Caco-2 (cell line): ENCODE measurements at regions not wholly inside any gene's neighbourhood (a gene's known extent, or its start where the extent isn't known, plus 50 kb on each side); places are given as distances from the start of the nearest gene placed in this dataset.

ENCODE experiments used
- BruUV-seq: library from RNA; stranded (reverse); fragments of 400-500 nt; replicated peaks from 2 replicates; lab custom pipeline; 2021; lab: Mats Ljungman, UMichigan
- CTCF ChIA-PET: fragments of 300-600 bp; sonication (Branson Sonifier 250); formaldehyde crosslinking; loops from one replicate; lab custom pipeline; 2022; ENCODE audit warnings: antibody characterized with exemption; lab: Charles Lee
- POLR2A ChIA-PET: fragments of 300-600 bp; sonication (Branson Sonifier 250); formaldehyde crosslinking; loops from one replicate; lab custom pipeline; 2022; ENCODE audit warnings: antibody characterized with exemption; lab: Charles Lee
- DNase-seq, 2 experiments: peaks; one replicate each; pipeline versions ENCODE4 v3.0.0 to v3.0.0-alpha.2; 2020 to 2022
- H3K27me3 ChIP-seq: replicated peaks from 2 replicates; pipeline ENCODE4 v1.6.0; 2011; ENCODE audit warnings: low read length; ENCODE audit not compliant: control insufficient read depth, insufficient read depth
- H3K36me3 ChIP-seq: 2 replicates; pipeline ENCODE4 v1.5.1; 2011; ENCODE audit warnings: low read length; ENCODE audit not compliant: control insufficient read depth, insufficient read depth
- H3K4me1 ChIP-seq: fragments of 250-450 bp; sonication (Bioruptor Pico); 2 replicates; pipeline ENCODE4 v1.5.1; 2020; ENCODE audit warnings: mild to moderate bottlenecking
- H3K4me3 ChIP-seq: 2 replicates; pipeline ENCODE4 v1.5.1; 2011; ENCODE audit warnings: low read depth, mild to moderate bottlenecking, control low read depth, low read length
- H3K9me3 ChIP-seq: fragments of 250-450 bp; sonication (Bioruptor Pico); 2 replicates; pipeline ENCODE4 v1.5.1; 2020; ENCODE audit warnings: mild to moderate bottlenecking, moderate library complexity
- H3K27ac Mint-ChIP-seq: one replicate; pipeline ENCODE4 v1.8.0; 2022; ENCODE audit warnings: mixed read lengths; ENCODE audit not compliant: unreplicated experiment
- H3K27me3 Mint-ChIP-seq: one replicate; pipeline ENCODE4 v1.8.0; 2022; ENCODE audit warnings: mixed read lengths; ENCODE audit not compliant: insufficient read depth, unreplicated experiment
- H3K36me3 Mint-ChIP-seq: one replicate; pipeline ENCODE4 v1.8.0; 2022; ENCODE audit warnings: mild to moderate bottlenecking, mixed read lengths; ENCODE audit not compliant: insufficient read depth, unreplicated experiment
- H3K4me1 Mint-ChIP-seq: one replicate; pipeline ENCODE4 v1.8.0; 2022; ENCODE audit warnings: low read depth, mixed read lengths; ENCODE audit not compliant: unreplicated experiment
- H3K4me3 Mint-ChIP-seq: one replicate; pipeline ENCODE4 v1.8.0; 2022; ENCODE audit warnings: mild to moderate bottlenecking, moderate library complexity, mixed read lengths; ENCODE audit not compliant: unreplicated experiment
- H3K9me3 Mint-ChIP-seq: one replicate; pipeline ENCODE4 v1.8.0; 2022; ENCODE audit warnings: mixed read lengths; ENCODE audit not compliant: unreplicated experiment
- CTCF ChIP-seq, 2 experiments: fragments of 200-600 bp in 1 of 2; IDR thresholded peaks; 1 replicate in 1 of 2; 2 replicates in 1 of 2; pipeline versions ENCODE4 v1.5.1 to v1.8.0; 2011 to 2022; ENCODE audit warnings: antibody characterized with exemption in 1 of 2, control low read depth in 1 of 2, inconsistent platforms in 1 of 2, low read depth in 1 of 2, low read length in 1 of 2, mild to moderate bottlenecking in 1 of 2, moderate library complexity in 1 of 2; ENCODE audit not compliant: insufficient read depth in 1 of 2, severe bottlenecking in 1 of 2, unreplicated experiment in 1 of 2
- intact Hi-C: fragments of 100-400 bp; cut with micrococcal nuclease; formaldehyde crosslinking; loops from one replicate; pipeline ENCODE4 v1.10.0; 2022; ENCODE audit not compliant: unreplicated experiment

DNA sequence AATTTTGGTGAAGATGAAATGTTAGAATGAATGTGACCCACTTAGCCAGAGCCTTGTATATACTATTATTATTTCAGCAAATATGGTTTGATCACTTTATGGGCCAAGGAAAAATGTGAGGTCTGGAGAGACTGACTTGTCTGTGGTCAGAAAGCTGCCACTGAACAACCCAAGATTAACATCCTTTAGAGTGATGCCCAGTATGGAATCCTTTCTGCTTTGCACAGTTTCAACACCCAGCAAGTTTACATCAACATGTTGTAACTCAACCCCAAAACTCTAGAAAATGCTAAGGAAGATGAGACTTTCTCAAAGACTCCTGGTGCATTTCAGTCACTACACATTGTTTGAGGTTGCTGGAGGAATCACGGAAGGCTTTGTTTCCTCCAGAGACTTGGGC is 107.7 kb downstream of the SNX19 start:
- ChIA-PET POLR2A (no interaction called here), CTCF (no interaction called here)
- intact Hi-C loops, result no loop called here
- Histone ChIP-seq H3K4me3 (no peak overlapping the region), H3K36me3 (no peaks in the 10 kb centered on the region), H3K9me3 (no peaks in the 10 kb centered on the region), H3K27me3 (no peaks in the 10 kb centered on the region), H3K4me1 (no peaks in the 10 kb centered on the region)
- BruUV-seq, result no TSS peak
- no peak overlapping the region for H3K27ac Mint-ChIP-seq
- no peak overlapping the region for H3K4me3 Mint-ChIP-seq
- peaks cover 6% of the 10 kb centered on the region for H3K27me3 Mint-ChIP-seq
- no peaks in the 10 kb centered on the region for H3K9me3 Mint-ChIP-seq
- TF ChIP-seq CTCF (IDR thresholded peaks at IDR 0.05; ENCODE audit: insufficient read depth in 1 of 2, low read depth in 1 of 2, low read length in 1 of 2, severe bottlenecking in 1 of 2, unreplicated experiment in 1 of 2), result no peak
- no peaks in the 10 kb centered on the region for H3K36me3 Mint-ChIP-seq
- DNase-seq, result no peak
- no peaks in the 10 kb centered on the region for H3K4me1 Mint-ChIP-seq

DNA sequence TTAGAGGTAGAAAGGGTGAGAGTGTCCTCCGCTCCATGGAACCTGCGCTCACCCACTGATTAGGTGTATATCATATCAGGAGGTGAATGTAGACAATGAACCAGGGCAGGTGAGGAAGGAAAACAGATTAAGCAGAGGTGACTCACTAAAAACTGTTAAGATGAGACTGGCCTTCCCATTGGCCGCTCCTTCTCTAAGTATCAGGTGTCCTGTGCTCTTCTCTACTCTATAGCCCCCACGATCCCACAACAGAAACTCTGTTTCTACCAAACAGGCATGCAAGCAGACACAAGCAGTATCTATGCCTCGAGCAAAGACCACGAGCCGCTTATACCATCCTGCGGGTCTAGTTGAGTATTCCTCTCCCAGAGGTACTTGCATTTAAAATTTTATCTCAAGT is 103.1 kb downstream of the SNX19 start:
- no peaks in the 10 kb centered on the region for H3K27me3 ChIP-seq
- Mint-ChIP-seq H3K9me3 (no peaks in the 10 kb centered on the region), H3K36me3 (no peaks in the 10 kb centered on the region), H3K4me1 (peaks cover 23% of the 10 kb centered on the region), H3K4me3 (no peak overlapping the region), H3K27ac (no peak overlapping the region), H3K27me3 (peaks cover 6% of the 10 kb centered on the region)
- no peaks in the 10 kb centered on the region for H3K36me3 ChIP-seq
- H3K4me3 ChIP-seq, result no peak overlapping the region
- TF ChIP-seq CTCF (IDR thresholded peaks at IDR 0.05; ENCODE audit: insufficient read depth in 1 of 2, low read depth in 1 of 2, low read length in 1 of 2, severe bottlenecking in 1 of 2, unreplicated experiment in 1 of 2), result no peak
- DNase-seq, result no peak
- ChIA-PET POLR2A (no interaction called here), CTCF (no interaction called here)
- H3K9me3 ChIP-seq, result no peaks in the 10 kb centered on the region
- intact Hi-C loops, result no loop called here
- no TSS peak for BruUV-seq
- H3K4me1 ChIP-seq, result peaks cover 30% of the 10 kb centered on the region

GRCh38 chr11:130813638-130814037 is 102.6 kb downstream of the SNX19 start:
- no peak overlapping the region for H3K4me3 ChIP-seq
- intact Hi-C loops, result no loop called here
- no TSS peak for BruUV-seq
- no peaks in the 10 kb centered on the region for H3K36me3 Mint-ChIP-seq
- H3K4me3 Mint-ChIP-seq, result no peak overlapping the region
- peaks cover 30% of the 10 kb centered on the region for H3K4me1 ChIP-seq
- DNase-seq, result no peak
- no peaks in the 10 kb centered on the region for H3K36me3 ChIP-seq
- H3K9me3 ChIP-seq, result no peaks in the 10 kb centered on the region
- H3K9me3 Mint-ChIP-seq, result no peaks in the 10 kb centered on the region
- POLR2A ChIA-PET, result no interaction called here
- peaks cover 6% of the 10 kb centered on the region for H3K27me3 Mint-ChIP-seq
- H3K27me3 ChIP-seq, result no peaks in the 10 kb centered on the region
- no peak overlapping the region for H3K27ac Mint-ChIP-seq
- CTCF ChIA-PET, result interaction anchor here (1.1 kb wide), 1 partner anchor 382 kb away, joined by 7 read pairs; no protein-coding TSS in a partner anchor
- H3K4me1 Mint-ChIP-seq, result peaks cover 23% of the 10 kb centered on the region
- TF ChIP-seq CTCF (IDR thresholded peaks at IDR 0.05; ENCODE audit: insufficient read depth in 1 of 2, low read depth in 1 of 2, low read length in 1 of 2, severe bottlenecking in 1 of 2, unreplicated experiment in 1 of 2), result no peak
